CD14-positive monocyte (primary cell): ENCODE measurements at regions not wholly inside any gene's neighbourhood (a gene's known extent, or its start where the extent isn't known, plus 50 kb on each side); places are given as distances from the start of the nearest gene placed in this dataset.

Experiments used
- DNase-seq, 3 donors: peaks; one replicate each; pipeline ENCODE4 v3.0.0-alpha.2; 2011 to 2022
- H2AFZ ChIP-seq: 2 replicates; pipeline ENCODE4 v1.6.0; 2012; ENCODE audit warnings: mild to moderate bottlenecking, low read depth, low read length, inconsistent platforms; ENCODE audit not compliant: insufficient read depth, poor library complexity, severe bottlenecking
- H3K27ac ChIP-seq, 2 donors: 1 replicate in 1 of 2; 2 replicates in 1 of 2; pipeline ENCODE4 v1.5.1; 2012 to 2013; ENCODE audit warnings: low read length in 2 of 2, control low read depth in 1 of 2, inconsistent platforms in 1 of 2, low read depth in 1 of 2, mild to moderate bottlenecking in 1 of 2
- H3K27me3 ChIP-seq, 2 donors: one replicate each; pipeline versions ENCODE4 v1.6.0 to v1.6.1; 2011 to 2013; ENCODE audit warnings: low read length in 2 of 2; ENCODE audit not compliant: control insufficient read depth in 2 of 2, insufficient read depth in 2 of 2
- H3K36me3 ChIP-seq, 2 donors: replicated peaks in 1 of 2; 1 replicate in 1 of 2; 2 replicates in 1 of 2; pipeline versions ENCODE4 v1.5.1 to v1.6.1; 2012 to 2013; ENCODE audit warnings: low read length in 2 of 2, control low read depth in 1 of 2, inconsistent platforms in 1 of 2, mild to moderate bottlenecking in 1 of 2; ENCODE audit not compliant: insufficient read depth in 2 of 2, control insufficient read depth in 1 of 2
- H3K4me1 ChIP-seq, 2 donors: 1 replicate in 1 of 2; 2 replicates in 1 of 2; pipeline versions ENCODE4 v1.5.1 to v1.6.1; 2012 to 2013; ENCODE audit warnings: low read length in 2 of 2, control low read depth in 1 of 2, inconsistent platforms in 1 of 2, mild to moderate bottlenecking in 1 of 2, moderate library complexity in 1 of 2; ENCODE audit not compliant: insufficient read depth in 2 of 2, control insufficient read depth in 1 of 2
- H3K4me2 ChIP-seq: replicated peaks from 2 replicates; pipeline ENCODE3; 2012; ENCODE audit warnings: low read length, moderate library complexity, mild to moderate bottlenecking; ENCODE audit not compliant: poor library complexity, severe bottlenecking; ENCODE audit errors: extremely low read depth
- H3K4me3 ChIP-seq, 3 experiments: fragments of 200-600 bp in 1 of 3; sonication (generic) in 1 of 3; replicated peaks in 1 of 3; 1 replicate in 2 of 3; 2 replicates in 1 of 3; pipeline ENCODE4 v1.5.1; 2011 to 2013; ENCODE audit warnings: low read length in 3 of 3, mild to moderate bottlenecking in 3 of 3, control low read depth in 2 of 3, low read depth in 2 of 3, inconsistent platforms in 1 of 3, moderate library complexity in 1 of 3
- H3K79me2 ChIP-seq: 2 replicates; pipeline ENCODE4 v1.6.0; 2012; ENCODE audit warnings: mild to moderate bottlenecking, control low read depth, inconsistent platforms, low read length, moderate library complexity; ENCODE audit not compliant: insufficient read depth
- H3K9ac ChIP-seq: 2 replicates; pipeline ENCODE4 v1.6.0; 2017; ENCODE audit warnings: low read length, mild to moderate bottlenecking; ENCODE audit not compliant: insufficient read depth, poor library complexity, severe bottlenecking
- H3K9me3 ChIP-seq, 2 donors: replicated peaks in 1 of 2; 1 replicate in 1 of 2; 2 replicates in 1 of 2; pipeline versions ENCODE4 v1.5.1 to v1.6.1; 2012 to 2013; ENCODE audit warnings: low read length in 2 of 2, control low read depth in 1 of 2; ENCODE audit not compliant: control insufficient read depth in 1 of 2, insufficient read depth in 1 of 2
- H4K20me1 ChIP-seq: 2 replicates; pipeline ENCODE4 v1.6.0; 2012; ENCODE audit warnings: mild to moderate bottlenecking, low read length, control low read depth, moderate library complexity; ENCODE audit not compliant: insufficient read depth
- H3K27ac Mint-ChIP-seq, 7 donors: one replicate each; pipeline ENCODE4 v1.8.0; 2020; ENCODE audit warnings: mild to moderate bottlenecking in 7 of 7, mixed read lengths in 7 of 7, moderate library complexity in 6 of 7, inconsistent platforms in 2 of 7
- H3K27me3 Mint-ChIP-seq, 3 donors: one replicate each; pipeline ENCODE4 v1.8.0; 2021 to 2022; ENCODE audit warnings: low read depth in 3 of 3, mild to moderate bottlenecking in 3 of 3, mixed read lengths in 3 of 3, moderate library complexity in 3 of 3, inconsistent platforms in 1 of 3
- H3K36me3 Mint-ChIP-seq, 2 donors: one replicate each; pipeline ENCODE4 v1.8.0; 2020; ENCODE audit warnings: mixed read lengths in 2 of 2, inconsistent platforms in 1 of 2, mild to moderate bottlenecking in 1 of 2
- H3K4me1 Mint-ChIP-seq: one replicate; pipeline ENCODE4 v1.8.0; 2020; ENCODE audit warnings: mild to moderate bottlenecking, mixed read lengths
- H3K4me3 Mint-ChIP-seq, 2 donors: one replicate each; pipeline ENCODE4 v1.8.0; 2020; ENCODE audit warnings: mild to moderate bottlenecking in 2 of 2, mixed read lengths in 2 of 2, moderate library complexity in 1 of 2
- H3K9me3 Mint-ChIP-seq, 7 donors: one replicate each; pipeline ENCODE4 v1.8.0; 2020 to 2022; ENCODE audit warnings: mixed read lengths in 7 of 7, mild to moderate bottlenecking in 6 of 7, moderate library complexity in 6 of 7, inconsistent platforms in 2 of 7
- CTCF ChIP-seq: fragments of 200-600 bp; IDR thresholded peaks from one replicate; pipeline ENCODE4 v1.8.0; 2022; ENCODE audit warnings: antibody characterized with exemption, mild to moderate bottlenecking
- WGBS: methylation state at CpG from one replicate; pipeline ENCODE4 v1.1.5; 2013; ENCODE audit warnings: missing lambda C conversion rate; ENCODE audit not compliant: insufficient coverage; 5-methylcytosine and 5-hydroxymethylcytosine counted together
- intact Hi-C, 2 donors: fragments of 100-400 bp; cut with micrococcal nuclease; formaldehyde crosslinking; loops; one replicate each; pipeline versions ENCODE4 v1.15.0 to v1.15.1; 2023

DNA sequence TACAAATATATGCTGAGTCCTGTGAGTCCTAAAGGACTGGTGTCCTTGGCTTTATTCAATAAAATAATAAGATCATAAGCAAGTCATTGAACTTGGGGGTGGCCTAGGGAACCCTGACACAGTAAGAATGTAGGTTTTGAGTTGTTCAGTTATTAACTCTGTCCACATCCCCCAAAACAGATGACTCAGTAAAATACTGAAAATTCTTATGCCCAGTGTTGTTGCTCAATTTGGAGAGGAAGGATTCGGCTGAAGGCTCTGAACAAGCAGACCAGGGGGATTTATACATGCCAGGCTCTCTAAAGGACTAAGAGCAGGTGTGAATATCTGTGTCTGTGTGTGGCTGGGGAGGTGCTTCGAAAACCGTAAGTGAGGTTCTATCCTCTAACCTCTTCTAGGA, 173.7 kb downstream of the RMI1 start:
- H4K20me1 ChIP-seq = no peaks in the 10 kb centered on the region
- no peak overlapping the region for H2AFZ ChIP-seq
- H3K9me3 ChIP-seq = no peaks in the 10 kb centered on the region
- H3K79me2 ChIP-seq = no peaks in the 10 kb centered on the region
- peaks cover 0 to 5% of the 10 kb centered on the region in 2 donors for H3K27me3 ChIP-seq
- 25% methylated on average over 1 of the region's 3 CpGs for WGBS
- no peak overlapping the region for H3K9ac ChIP-seq
- no peak overlapping the region for H3K27ac Mint-ChIP-seq
- H3K36me3 ChIP-seq = no peaks in the 10 kb centered on the region
- peaks cover 2 to 4% (median 4%) of the 10 kb centered on the region in 3 donors for H3K27me3 Mint-ChIP-seq
- DNase-seq = no peak
- no peaks in the 10 kb centered on the region for H3K9me3 Mint-ChIP-seq
- H3K27ac ChIP-seq = no peak overlapping the region
- no peak overlapping the region for H3K4me2 ChIP-seq
- intact Hi-C loops = no loop called here
- no peak for TF ChIP-seq CTCF
- H3K36me3 Mint-ChIP-seq = no peaks in the 10 kb centered on the region
- H3K4me1 Mint-ChIP-seq = peaks cover 2% of the 10 kb centered on the region
- no peak overlapping the region for H3K4me3 Mint-ChIP-seq
- H3K4me3 ChIP-seq = no peak overlapping the region
- no peaks in the 10 kb centered on the region for H3K4me1 ChIP-seq

- Histone ChIP-seq H2AFZ (no peak overlapping the region), H3K9ac (no peak overlapping the region), H3K36me3 (no peaks in the 10 kb centered on the region), H3K27ac (no peak overlapping the region), H3K4me1 (no peaks in the 10 kb centered on the region), H3K27me3 (peaks cover 3 to 8% of the 10 kb centered on the region in 2 donors), H3K9me3 (no peaks in the 10 kb centered on the region), H4K20me1 (no peaks in the 10 kb centered on the region), H3K4me2 (no peak overlapping the region), H3K4me3 (no peak overlapping the region), H3K79me2 (no peaks in the 10 kb centered on the region)
- Mint-ChIP-seq H3K9me3 (peaks cover 0 to 2% (median 0%) of the 10 kb centered on the region in 7 donors), H3K27ac (no peak overlapping the region), H3K4me1 (no peaks in the 10 kb centered on the region), H3K27me3 (peaks cover 2 to 15% (median 6%) of the 10 kb centered on the region in 3 donors), H3K36me3 (no peaks in the 10 kb centered on the region), H3K4me3 (no peak overlapping the region)
- DNase-seq = no peak
- intact Hi-C loops = no loop called here
- no peak for TF ChIP-seq CTCF
- 100% methylated on average over 2 of the region's 5 CpGs for WGBS
Measured at GRCh38 chr9:84163052-84163650, 177.4 kb downstream of the SLC28A3 start.
